ENCODE measurements at regions not wholly inside any gene's neighbourhood (a gene's known extent, or its start where the extent isn't known, plus 50 kb on each side); places are given as distances from the start of the nearest gene placed in this dataset.

GRCh38 chr5:111857623-111858022 is 100.6 kb upstream of the NREP start:
- H3K36me3 ChIP-seq (ENCODE audit: insufficient read depth, low read length) = no peaks in the 10 kb centered on the region
- no peak for TF ChIP-seq POLR2AphosphoS5 (IDR thresholded peaks at IDR 0.05)
- TF ChIP-seq EZH2 (IDR thresholded peaks at IDR 0.05; ENCODE audit: borderline replicate concordance, insufficient read depth, low read length, poor library complexity, severe bottlenecking) = no peak
- TF ChIP-seq EP300 (conservative IDR thresholded peaks at IDR 0.05; ENCODE audit: poor library complexity, severe bottlenecking) = no peak
- TF ChIP-seq SMC3 (conservative IDR thresholded peaks at IDR 0.05; ENCODE audit: poor library complexity) = no peak
- TF ChIP-seq TAF1 (IDR thresholded peaks at IDR 0.05; ENCODE audit: low read depth) = no peak
- TF ChIP-seq CTCF (IDR thresholded peaks at IDR 0.05; ENCODE audit: poor library complexity, severe bottlenecking) = no peak
- TF ChIP-seq RAD21 (conservative IDR thresholded peaks at IDR 0.05) = no peak
- no peak for TF ChIP-seq REST (IDR thresholded peaks at IDR 0.05; ENCODE audit: borderline replicate concordance)
- TF ChIP-seq MXI1 (conservative IDR thresholded peaks at IDR 0.05; ENCODE audit: poor library complexity, severe bottlenecking) = no peak
- H3K27me3 ChIP-seq (ENCODE audit: insufficient read depth, low read depth, low read length) = no peaks in the 10 kb centered on the region
- H3K9ac ChIP-seq (ENCODE audit: low read length) = no peak overlapping the region
- no peaks in the 10 kb centered on the region for H4K20me1 ChIP-seq (ENCODE audit: insufficient read depth)
- no peaks in the 10 kb centered on the region for H3K9me3 ChIP-seq (ENCODE audit: low read length)
- H3K27ac ChIP-seq (ENCODE audit: low read length) = no peak overlapping the region
- H3K4me2 ChIP-seq (ENCODE audit: low read length) = no peak overlapping the region
- H3F3A ChIP-seq (ENCODE audit: insufficient read depth, low read length, poor library complexity, severe bottlenecking) = no peaks in the 10 kb centered on the region
- H2AFZ ChIP-seq (ENCODE audit: low read depth, low read length) = no peak overlapping the region
- no peaks in the 10 kb centered on the region for H3K9me2 ChIP-seq (ENCODE audit: insufficient read depth, low read length)
- no peaks in the 10 kb centered on the region for H3K79me2 ChIP-seq (replicated peaks; ENCODE audit: insufficient read depth, low read length)
- H3K4me3 ChIP-seq (ENCODE audit: low read length) = no peak overlapping the region

GRCh38 chr5:111856876-111857466 is 100.0 kb upstream of the NREP start:
- H3K9me3 ChIP-seq (ENCODE audit: low read length) = no peaks in the 10 kb centered on the region
- no peaks in the 10 kb centered on the region for H3K9me2 ChIP-seq (ENCODE audit: insufficient read depth, low read length)
- no peaks in the 10 kb centered on the region for H3K79me2 ChIP-seq (replicated peaks; ENCODE audit: insufficient read depth, low read length)
- no peak for TF ChIP-seq REST (IDR thresholded peaks at IDR 0.05; ENCODE audit: borderline replicate concordance)
- H3K27ac ChIP-seq (ENCODE audit: low read length) = no peak overlapping the region
- no peak overlapping the region for H3K4me3 ChIP-seq (ENCODE audit: low read length)
- no peak overlapping the region for H3K4me2 ChIP-seq (ENCODE audit: low read length)
- no peaks in the 10 kb centered on the region for H3F3A ChIP-seq (ENCODE audit: insufficient read depth, low read length, poor library complexity, severe bottlenecking)
- no peaks in the 10 kb centered on the region for H3K27me3 ChIP-seq (ENCODE audit: insufficient read depth, low read depth, low read length)
- no peak overlapping the region for H3K9ac ChIP-seq (ENCODE audit: low read length)
- H4K20me1 ChIP-seq (ENCODE audit: insufficient read depth) = no peaks in the 10 kb centered on the region
- H2AFZ ChIP-seq (ENCODE audit: low read depth, low read length) = no peak overlapping the region
- H3K36me3 ChIP-seq (ENCODE audit: insufficient read depth, low read length) = no peaks in the 10 kb centered on the region

Measured in neural cell (in vitro differentiated cells).